ENCODE measurements at regions not wholly inside any gene's neighbourhood (a gene's known extent, or its start where the extent isn't known, plus 50 kb on each side); places are given as distances from the start of the nearest gene placed in this dataset.

GRCh38 chr4:25527034-25527433 is 128.6 kb upstream of the SLC34A2 start:
- H3K27ac Mint-ChIP-seq: no peak overlapping the region
- H3K9me3 Mint-ChIP-seq: no peaks in the 10 kb centered on the region
- no peaks in the 10 kb centered on the region for H3K27me3 Mint-ChIP-seq
- no peak for DNase-seq (ENCODE audit: extremely low spot score, unreplicated experiment)
- H3K36me3 Mint-ChIP-seq: no peaks in the 10 kb centered on the region
- H3K4me1 Mint-ChIP-seq (ENCODE audit: unreplicated experiment): no peaks in the 10 kb centered on the region
- TF ChIP-seq CTCF (conservative IDR thresholded peaks at IDR 0.05): no peak
- H3K4me3 Mint-ChIP-seq: no peak overlapping the region

- Mint-ChIP-seq H3K9me3 (no peaks in the 10 kb centered on the region), H3K27ac (no peak overlapping the region), H3K27me3 (no peaks in the 10 kb centered on the region), H3K4me1 (ENCODE audit: unreplicated experiment) (no peaks in the 10 kb centered on the region), H3K36me3 (no peaks in the 10 kb centered on the region), H3K4me3 (no peak overlapping the region)
- TF ChIP-seq CTCF (conservative IDR thresholded peaks at IDR 0.05): no peak
- no peak for DNase-seq (ENCODE audit: extremely low spot score, unreplicated experiment)
Observed at GRCh38 chr4:25528391-25528790, 127.3 kb upstream of the SLC34A2 start.

GRCh38 chr4:25531272-25531671 is 124.4 kb upstream of the SLC34A2 start:
- no peaks in the 10 kb centered on the region for H3K27me3 Mint-ChIP-seq
- H3K36me3 Mint-ChIP-seq: no peaks in the 10 kb centered on the region
- peaks cover 2% of the 10 kb centered on the region for H3K9me3 Mint-ChIP-seq
- H3K4me1 Mint-ChIP-seq (ENCODE audit: unreplicated experiment): peaks cover 16% of the 10 kb centered on the region
- no peak for DNase-seq (ENCODE audit: extremely low spot score, unreplicated experiment)
- TF ChIP-seq CTCF (conservative IDR thresholded peaks at IDR 0.05): peak; percentile 63
- H3K4me3 Mint-ChIP-seq: no peak overlapping the region
- H3K27ac Mint-ChIP-seq: no peak overlapping the region

- Mint-ChIP-seq H3K27me3 (no peaks in the 10 kb centered on the region), H3K36me3 (no peaks in the 10 kb centered on the region), H3K27ac (no peak overlapping the region), H3K9me3 (peaks cover 7% of the 10 kb centered on the region), H3K4me3 (no peak overlapping the region), H3K4me1 (ENCODE audit: unreplicated experiment) (peaks cover 22% of the 10 kb centered on the region)
- DNase-seq (ENCODE audit: extremely low spot score, unreplicated experiment): no peak
- no peak for TF ChIP-seq CTCF (conservative IDR thresholded peaks at IDR 0.05)
Observed at GRCh38 chr4:25532591-25532990, 123.1 kb upstream of the SLC34A2 start.

- no peak overlapping the region for H3K27ac Mint-ChIP-seq
- no peak for TF ChIP-seq CTCF (conservative IDR thresholded peaks at IDR 0.05)
- peaks cover 22% of the 10 kb centered on the region for H3K4me1 Mint-ChIP-seq (ENCODE audit: unreplicated experiment)
- H3K9me3 Mint-ChIP-seq: peaks cover 7% of the 10 kb centered on the region
- H3K27me3 Mint-ChIP-seq: no peaks in the 10 kb centered on the region
- DNase-seq (ENCODE audit: extremely low spot score, unreplicated experiment): no peak
- H3K4me3 Mint-ChIP-seq: no peak overlapping the region
- no peaks in the 10 kb centered on the region for H3K36me3 Mint-ChIP-seq
Observed at GRCh38 chr4:25533256-25533655, 122.4 kb upstream of the SLC34A2 start.

GRCh38 chr4:25535278-25535677 is 120.4 kb upstream of the SLC34A2 start:
- H3K27ac Mint-ChIP-seq: no peak overlapping the region
- peak overlapping the region; percentile 30 for H3K4me3 Mint-ChIP-seq
- no peak for TF ChIP-seq CTCF (conservative IDR thresholded peaks at IDR 0.05)
- H3K9me3 Mint-ChIP-seq: peaks cover 7% of the 10 kb centered on the region
- H3K27me3 Mint-ChIP-seq: no peaks in the 10 kb centered on the region
- DNase-seq (ENCODE audit: extremely low spot score, unreplicated experiment): no peak
- peaks cover 22% of the 10 kb centered on the region for H3K4me1 Mint-ChIP-seq (ENCODE audit: unreplicated experiment)
- H3K36me3 Mint-ChIP-seq: no peaks in the 10 kb centered on the region

Measured in type B pancreatic cell (in vitro differentiated cells).